GM23338 (cell line): ENCODE measurements at regions not wholly inside any gene's neighbourhood (a gene's known extent, or its start where the extent isn't known, plus 50 kb on each side); places are given as distances from the start of the nearest gene placed in this dataset.

Experiments
- ATAC-seq: fragments of 200-7000 bp; cut with Tn5 transposase; 3 replicates; pipeline ENCODE4 v1.9.1; 2020
- DNase-seq: peaks from one replicate; pipeline ENCODE4 v3.0.0-alpha.2; 2015; ENCODE audit warnings: low spot score
- H2AFZ ChIP-seq: fragments of 200-600 bp; sonication (generic); 2 replicates; pipeline ENCODE4 v1.8.0; 2016; ENCODE audit warnings: antibody characterized with exemption, mild to moderate bottlenecking, moderate library complexity
- H3F3A ChIP-seq: fragments of 200-600 bp; sonication (generic); replicated peaks from 2 replicates; pipeline ENCODE4 v1.8.0; 2017; ENCODE audit warnings: antibody characterized with exemption, mixed run types, low read depth
- H3K27ac ChIP-seq: fragments of 200-600 bp; sonication (generic); 2 replicates; pipeline ENCODE4 v1.6.1; 2016; ENCODE audit warnings: low read depth
- H3K27me3 ChIP-seq: fragments of 200-600 bp; sonication (generic); 2 replicates; pipeline ENCODE4 v1.8.0; 2016; ENCODE audit warnings: mild to moderate bottlenecking, mixed run types, moderate library complexity; ENCODE audit not compliant: insufficient read depth
- H3K36me3 ChIP-seq: fragments of 200-600 bp; sonication (generic); 2 replicates; pipeline ENCODE4 v1.8.0; 2016; ENCODE audit warnings: mild to moderate bottlenecking; ENCODE audit not compliant: insufficient read depth
- H3K4me1 ChIP-seq: fragments of 200-600 bp; sonication (generic); 2 replicates; pipeline ENCODE4 v1.8.0; 2016; ENCODE audit warnings: mild to moderate bottlenecking, moderate library complexity; ENCODE audit not compliant: insufficient read depth
- H3K4me2 ChIP-seq: fragments of 200-600 bp; sonication (generic); 2 replicates; pipeline ENCODE4 v1.7.1; 2017; ENCODE audit warnings: mixed run types
- H3K4me3 ChIP-seq: fragments of 200-600 bp; sonication (generic); 2 replicates; pipeline ENCODE4 v1.6.1; 2016; ENCODE audit warnings: mixed run types
- H3K79me2 ChIP-seq: fragments of 200-600 bp; sonication (generic); replicated peaks from 2 replicates; pipeline ENCODE4 v1.8.0; 2017; ENCODE audit warnings: mild to moderate bottlenecking; ENCODE audit not compliant: insufficient read depth
- H3K9me2 ChIP-seq: fragments of 200-600 bp; sonication (generic); 2 replicates; pipeline ENCODE4 v1.8.0; 2017; ENCODE audit not compliant: insufficient read depth
- H4K20me1 ChIP-seq: fragments of 200-600 bp; sonication (generic); replicated peaks from 2 replicates; pipeline ENCODE4 v1.8.0; 2017; ENCODE audit warnings: mild to moderate bottlenecking; ENCODE audit not compliant: insufficient read depth
- H3K27ac Mint-ChIP-seq: 2 replicates; pipeline ENCODE4 v1.8.0; 2020; ENCODE audit warnings: inconsistent platforms, mild to moderate bottlenecking, moderate library complexity, mixed read lengths
- H3K27me3 Mint-ChIP-seq: 3 replicates; pipeline ENCODE4 v1.8.0; 2022; ENCODE audit warnings: low read depth, mild to moderate bottlenecking, moderate library complexity, mixed read lengths, inconsistent platforms; ENCODE audit not compliant: insufficient read depth, poor library complexity
- H3K36me3 Mint-ChIP-seq: 3 replicates; pipeline ENCODE4 v1.8.0; 2021; ENCODE audit warnings: low read depth, mild to moderate bottlenecking, inconsistent platforms, moderate library complexity, mixed read lengths
- H3K4me1 Mint-ChIP-seq: 3 replicates; pipeline ENCODE4 v1.8.0; 2020; ENCODE audit warnings: mild to moderate bottlenecking, inconsistent platforms, mixed read lengths
- H3K4me3 Mint-ChIP-seq: 3 replicates; pipeline ENCODE4 v1.8.0; 2021; ENCODE audit warnings: moderate library complexity, mild to moderate bottlenecking, inconsistent platforms, mixed read lengths
- H3K9me3 Mint-ChIP-seq: 3 replicates; pipeline ENCODE4 v1.8.0; 2020; ENCODE audit warnings: moderate library complexity, mild to moderate bottlenecking, inconsistent platforms, mixed read lengths
- CREB1 ChIP-seq: fragments of 250-450 bp; sonication (Bioruptor Pico); IDR thresholded peaks from 2 replicates; pipeline ENCODE4 v1.5.0; 2020; ENCODE audit warnings: low read depth, mild to moderate bottlenecking, moderate library complexity
- EZH2 ChIP-seq: fragments of 200-600 bp; sonication (generic); IDR thresholded peaks from one replicate; pipeline ENCODE4 v1.8.0; 2017; ENCODE audit warnings: antibody characterized with exemption, mild to moderate bottlenecking, low read depth; ENCODE audit not compliant: unreplicated experiment
- EZH2phosphoT487 ChIP-seq: fragments of 200-600 bp; sonication (generic); IDR thresholded peaks from one replicate; pipeline ENCODE4 v1.8.1; 2018; ENCODE audit warnings: antibody characterized with exemption; ENCODE audit not compliant: unreplicated experiment
- JUNB ChIP-seq: IDR thresholded peaks from one replicate; pipeline ENCODE4 v1.6.1; 2016; ENCODE audit warnings: antibody characterized with exemption; ENCODE audit not compliant: unreplicated experiment
- POLR2AphosphoS5 ChIP-seq: IDR thresholded peaks from 2 replicates; pipeline ENCODE4 v1.6.1; 2016; ENCODE audit warnings: antibody characterized with exemption, low read depth
- STAT1 ChIP-seq: IDR thresholded peaks from one replicate; pipeline ENCODE4 v1.6.1; 2016; ENCODE audit warnings: antibody characterized with exemption; ENCODE audit not compliant: unreplicated experiment
- ZNF114 ChIP-seq: fragments of 250-450 bp; sonication (Bioruptor Pico); IDR thresholded peaks from 2 replicates; pipeline ENCODE4 v1.5.0; 2020; ENCODE audit warnings: mild to moderate bottlenecking, moderate library complexity
- TF ChIP-seq, protein P1 (sequence below): IDR thresholded peaks from 2 replicates; pipeline ENCODE4 v1.6.1; 2016; ENCODE audit warnings: antibody characterized with exemption
- TF ChIP-seq, protein P2 (sequence below): IDR thresholded peaks from one replicate; pipeline ENCODE4 v1.6.1; 2018; ENCODE audit warnings: antibody characterized with exemption; ENCODE audit not compliant: unreplicated experiment
- TF ChIP-seq, protein P3 (sequence below): fragments of 250-450 bp; sonication (Bioruptor Pico); IDR thresholded peaks from 2 replicates; pipeline ENCODE4 v1.5.0; 2020; ENCODE audit warnings: mild to moderate bottlenecking, moderate library complexity
- TF ChIP-seq, protein P4 (sequence below), 2 experiments: fragments of 200-600 bp in 1 of 2; sonication (generic) in 1 of 2; conservative IDR thresholded peaks; 2 replicates each; pipeline versions ENCODE4 v1.5.1 to v1.6.1; 2016 to 2017; ENCODE audit warnings: antibody characterized with exemption in 2 of 2, low read depth in 2 of 2, mild to moderate bottlenecking in 2 of 2, moderate library complexity in 1 of 2

DNA sequence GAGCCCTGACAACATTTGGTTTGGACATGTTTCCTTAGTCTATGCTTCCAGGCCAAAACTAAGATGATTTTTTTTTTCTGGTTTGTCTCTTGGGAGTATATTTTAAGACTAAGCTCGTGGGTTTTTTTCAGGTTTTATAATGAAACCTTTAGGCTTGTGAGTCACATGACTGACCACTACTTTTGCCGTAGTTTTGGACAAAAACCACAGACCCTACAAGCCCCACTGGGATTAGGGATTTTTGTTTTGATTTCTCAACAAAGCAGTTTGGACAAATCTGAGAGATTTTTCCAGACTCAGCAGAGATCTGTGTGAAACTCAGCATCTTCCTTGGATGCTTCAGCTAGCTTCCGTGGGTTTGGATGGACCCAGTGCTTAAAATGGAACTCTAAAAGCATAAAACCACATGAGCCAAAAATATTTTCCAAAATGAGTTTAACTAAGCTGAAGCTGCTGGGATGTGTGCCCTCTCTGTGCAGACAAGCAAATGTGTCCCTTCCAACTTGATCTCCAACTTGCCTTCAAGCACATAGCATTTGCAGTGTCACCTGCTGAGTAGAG, 70.3 kb upstream of the SMIM15 start:
- Histone ChIP-seq H3K36me3 (no peaks in the 10 kb centered on the region), H3K4me1 (no peaks in the 10 kb centered on the region), H3K4me2 (no peak overlapping the region), H3K27ac (no peak overlapping the region), H3K27me3 (no peaks in the 10 kb centered on the region), H3F3A (no peaks in the 10 kb centered on the region), H3K9me2 (no peaks in the 10 kb centered on the region), H2AFZ (no peak overlapping the region; the same call in 1 of the 2 replicates), H4K20me1 (no peaks in the 10 kb centered on the region), H3K4me3 (no peak overlapping the region), H3K79me2 (no peaks in the 10 kb centered on the region)
- ATAC-seq: no peak
- TF ChIP-seq, protein P1, sequence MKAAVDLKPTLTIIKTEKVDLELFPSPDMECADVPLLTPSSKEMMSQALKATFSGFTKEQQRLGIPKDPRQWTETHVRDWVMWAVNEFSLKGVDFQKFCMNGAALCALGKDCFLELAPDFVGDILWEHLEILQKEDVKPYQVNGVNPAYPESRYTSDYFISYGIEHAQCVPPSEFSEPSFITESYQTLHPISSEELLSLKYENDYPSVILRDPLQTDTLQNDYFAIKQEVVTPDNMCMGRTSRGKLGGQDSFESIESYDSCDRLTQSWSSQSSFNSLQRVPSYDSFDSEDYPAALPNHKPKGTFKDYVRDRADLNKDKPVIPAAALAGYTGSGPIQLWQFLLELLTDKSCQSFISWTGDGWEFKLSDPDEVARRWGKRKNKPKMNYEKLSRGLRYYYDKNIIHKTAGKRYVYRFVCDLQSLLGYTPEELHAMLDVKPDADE: no peak
- no peak for TF ChIP-seq CREB1 (CRISPR knock-in tag)
- no peak for TF ChIP-seq EZH2phosphoT487
- TF ChIP-seq, protein P2, sequence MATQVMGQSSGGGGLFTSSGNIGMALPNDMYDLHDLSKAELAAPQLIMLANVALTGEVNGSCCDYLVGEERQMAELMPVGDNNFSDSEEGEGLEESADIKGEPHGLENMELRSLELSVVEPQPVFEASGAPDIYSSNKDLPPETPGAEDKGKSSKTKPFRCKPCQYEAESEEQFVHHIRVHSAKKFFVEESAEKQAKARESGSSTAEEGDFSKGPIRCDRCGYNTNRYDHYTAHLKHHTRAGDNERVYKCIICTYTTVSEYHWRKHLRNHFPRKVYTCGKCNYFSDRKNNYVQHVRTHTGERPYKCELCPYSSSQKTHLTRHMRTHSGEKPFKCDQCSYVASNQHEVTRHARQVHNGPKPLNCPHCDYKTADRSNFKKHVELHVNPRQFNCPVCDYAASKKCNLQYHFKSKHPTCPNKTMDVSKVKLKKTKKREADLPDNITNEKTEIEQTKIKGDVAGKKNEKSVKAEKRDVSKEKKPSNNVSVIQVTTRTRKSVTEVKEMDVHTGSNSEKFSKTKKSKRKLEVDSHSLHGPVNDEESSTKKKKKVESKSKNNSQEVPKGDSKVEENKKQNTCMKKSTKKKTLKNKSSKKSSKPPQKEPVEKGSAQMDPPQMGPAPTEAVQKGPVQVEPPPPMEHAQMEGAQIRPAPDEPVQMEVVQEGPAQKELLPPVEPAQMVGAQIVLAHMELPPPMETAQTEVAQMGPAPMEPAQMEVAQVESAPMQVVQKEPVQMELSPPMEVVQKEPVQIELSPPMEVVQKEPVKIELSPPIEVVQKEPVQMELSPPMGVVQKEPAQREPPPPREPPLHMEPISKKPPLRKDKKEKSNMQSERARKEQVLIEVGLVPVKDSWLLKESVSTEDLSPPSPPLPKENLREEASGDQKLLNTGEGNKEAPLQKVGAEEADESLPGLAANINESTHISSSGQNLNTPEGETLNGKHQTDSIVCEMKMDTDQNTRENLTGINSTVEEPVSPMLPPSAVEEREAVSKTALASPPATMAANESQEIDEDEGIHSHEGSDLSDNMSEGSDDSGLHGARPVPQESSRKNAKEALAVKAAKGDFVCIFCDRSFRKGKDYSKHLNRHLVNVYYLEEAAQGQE: no peak
- no peak for TF ChIP-seq JUNB
- TF ChIP-seq, protein P3, sequence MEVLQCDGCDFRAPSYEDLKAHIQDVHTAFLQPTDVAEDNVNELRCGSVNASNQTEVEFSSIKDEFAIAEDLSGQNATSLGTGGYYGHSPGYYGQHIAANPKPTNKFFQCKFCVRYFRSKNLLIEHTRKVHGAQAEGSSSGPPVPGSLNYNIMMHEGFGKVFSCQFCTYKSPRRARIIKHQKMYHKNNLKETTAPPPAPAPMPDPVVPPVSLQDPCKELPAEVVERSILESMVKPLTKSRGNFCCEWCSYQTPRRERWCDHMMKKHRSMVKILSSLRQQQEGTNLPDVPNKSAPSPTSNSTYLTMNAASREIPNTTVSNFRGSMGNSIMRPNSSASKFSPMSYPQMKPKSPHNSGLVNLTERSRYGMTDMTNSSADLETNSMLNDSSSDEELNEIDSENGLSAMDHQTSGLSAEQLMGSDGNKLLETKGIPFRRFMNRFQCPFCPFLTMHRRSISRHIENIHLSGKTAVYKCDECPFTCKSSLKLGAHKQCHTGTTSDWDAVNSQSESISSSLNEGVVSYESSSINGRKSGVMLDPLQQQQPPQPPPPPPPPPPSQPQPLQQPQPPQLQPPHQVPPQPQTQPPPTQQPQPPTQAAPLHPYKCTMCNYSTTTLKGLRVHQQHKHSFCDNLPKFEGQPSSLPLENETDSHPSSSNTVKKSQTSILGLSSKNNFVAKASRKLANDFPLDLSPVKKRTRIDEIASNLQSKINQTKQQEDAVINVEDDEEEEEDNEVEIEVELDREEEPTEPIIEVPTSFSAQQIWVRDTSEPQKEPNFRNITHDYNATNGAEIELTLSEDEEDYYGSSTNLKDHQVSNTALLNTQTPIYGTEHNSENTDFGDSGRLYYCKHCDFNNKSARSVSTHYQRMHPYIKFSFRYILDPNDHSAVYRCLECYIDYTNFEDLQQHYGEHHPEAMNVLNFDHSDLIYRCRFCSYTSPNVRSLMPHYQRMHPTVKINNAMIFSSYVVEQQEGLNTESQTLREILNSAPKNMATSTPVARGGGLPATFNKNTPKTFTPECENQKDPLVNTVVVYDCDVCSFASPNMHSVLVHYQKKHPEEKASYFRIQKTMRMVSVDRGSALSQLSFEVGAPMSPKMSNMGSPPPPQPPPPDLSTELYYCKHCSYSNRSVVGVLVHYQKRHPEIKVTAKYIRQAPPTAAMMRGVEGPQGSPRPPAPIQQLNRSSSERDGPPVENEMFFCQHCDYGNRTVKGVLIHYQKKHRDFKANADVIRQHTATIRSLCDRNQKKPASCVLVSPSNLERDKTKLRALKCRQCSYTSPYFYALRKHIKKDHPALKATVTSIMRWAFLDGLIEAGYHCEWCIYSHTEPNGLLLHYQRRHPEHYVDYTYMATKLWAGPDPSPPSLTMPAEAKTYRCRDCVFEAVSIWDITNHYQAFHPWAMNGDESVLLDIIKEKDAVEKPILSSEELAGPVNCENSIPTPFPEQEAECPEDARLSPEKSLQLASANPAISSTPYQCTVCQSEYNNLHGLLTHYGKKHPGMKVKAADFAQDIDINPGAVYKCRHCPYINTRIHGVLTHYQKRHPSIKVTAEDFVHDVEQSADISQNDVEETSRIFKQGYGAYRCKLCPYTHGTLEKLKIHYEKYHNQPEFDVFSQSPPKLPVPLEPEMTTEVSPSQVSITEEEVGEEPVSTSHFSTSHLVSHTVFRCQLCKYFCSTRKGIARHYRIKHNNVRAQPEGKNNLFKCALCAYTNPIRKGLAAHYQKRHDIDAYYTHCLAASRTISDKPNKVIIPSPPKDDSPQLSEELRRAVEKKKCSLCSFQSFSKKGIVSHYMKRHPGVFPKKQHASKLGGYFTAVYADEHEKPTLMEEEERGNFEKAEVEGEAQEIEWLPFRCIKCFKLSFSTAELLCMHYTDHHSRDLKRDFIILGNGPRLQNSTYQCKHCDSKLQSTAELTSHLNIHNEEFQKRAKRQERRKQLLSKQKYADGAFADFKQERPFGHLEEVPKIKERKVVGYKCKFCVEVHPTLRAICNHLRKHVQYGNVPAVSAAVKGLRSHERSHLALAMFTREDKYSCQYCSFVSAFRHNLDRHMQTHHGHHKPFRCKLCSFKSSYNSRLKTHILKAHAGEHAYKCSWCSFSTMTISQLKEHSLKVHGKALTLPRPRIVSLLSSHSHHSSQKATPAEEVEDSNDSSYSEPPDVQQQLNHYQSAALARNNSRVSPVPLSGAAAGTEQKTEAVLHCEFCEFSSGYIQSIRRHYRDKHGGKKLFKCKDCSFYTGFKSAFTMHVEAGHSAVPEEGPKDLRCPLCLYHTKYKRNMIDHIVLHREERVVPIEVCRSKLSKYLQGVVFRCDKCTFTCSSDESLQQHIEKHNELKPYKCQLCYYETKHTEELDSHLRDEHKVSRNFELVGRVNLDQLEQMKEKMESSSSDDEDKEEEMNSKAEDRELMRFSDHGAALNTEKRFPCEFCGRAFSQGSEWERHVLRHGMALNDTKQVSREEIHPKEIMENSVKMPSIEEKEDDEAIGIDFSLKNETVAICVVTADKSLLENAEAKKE (CRISPR knock-in tag): no peak
- TF ChIP-seq, protein P4, sequence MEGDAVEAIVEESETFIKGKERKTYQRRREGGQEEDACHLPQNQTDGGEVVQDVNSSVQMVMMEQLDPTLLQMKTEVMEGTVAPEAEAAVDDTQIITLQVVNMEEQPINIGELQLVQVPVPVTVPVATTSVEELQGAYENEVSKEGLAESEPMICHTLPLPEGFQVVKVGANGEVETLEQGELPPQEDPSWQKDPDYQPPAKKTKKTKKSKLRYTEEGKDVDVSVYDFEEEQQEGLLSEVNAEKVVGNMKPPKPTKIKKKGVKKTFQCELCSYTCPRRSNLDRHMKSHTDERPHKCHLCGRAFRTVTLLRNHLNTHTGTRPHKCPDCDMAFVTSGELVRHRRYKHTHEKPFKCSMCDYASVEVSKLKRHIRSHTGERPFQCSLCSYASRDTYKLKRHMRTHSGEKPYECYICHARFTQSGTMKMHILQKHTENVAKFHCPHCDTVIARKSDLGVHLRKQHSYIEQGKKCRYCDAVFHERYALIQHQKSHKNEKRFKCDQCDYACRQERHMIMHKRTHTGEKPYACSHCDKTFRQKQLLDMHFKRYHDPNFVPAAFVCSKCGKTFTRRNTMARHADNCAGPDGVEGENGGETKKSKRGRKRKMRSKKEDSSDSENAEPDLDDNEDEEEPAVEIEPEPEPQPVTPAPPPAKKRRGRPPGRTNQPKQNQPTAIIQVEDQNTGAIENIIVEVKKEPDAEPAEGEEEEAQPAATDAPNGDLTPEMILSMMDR (conservative IDR thresholded peaks at IDR 0.05; ENCODE audit: low read depth in 2 of 2): no peak
- no peak for TF ChIP-seq EZH2
- no peak for TF ChIP-seq ZNF114 (CRISPR knock-in tag)
- no peak for TF ChIP-seq STAT1
- TF ChIP-seq POLR2AphosphoS5: no peak
- peaks cover 6% of the 10 kb centered on the region for H3K4me1 Mint-ChIP-seq
- H3K36me3 Mint-ChIP-seq: peaks cover 2% of the 10 kb centered on the region
- H3K9me3 Mint-ChIP-seq: peaks cover 6% of the 10 kb centered on the region
- no peak overlapping the region for H3K4me3 Mint-ChIP-seq
- no peaks in the 10 kb centered on the region for H3K27me3 Mint-ChIP-seq
- H3K27ac Mint-ChIP-seq: no peak overlapping the region
- DNase-seq: no peak
